Hepatic stellate cell (primary cell): ENCODE measurements at regions not wholly inside any gene's neighbourhood (a gene's known extent, or its start where the extent isn't known, plus 50 kb on each side); places are given as distances from the start of the nearest gene placed in this dataset.
"Not testable (repeated sequence)": the region's sequence is repeated elsewhere in the genome, so short reads cannot be mapped to it uniquely, and the experiment has no call there.

Source experiments
- DNase-seq: peaks from one replicate; pipeline ENCODE4 v3.0.0; 2011; ENCODE audit warnings: low spot score

DNA sequence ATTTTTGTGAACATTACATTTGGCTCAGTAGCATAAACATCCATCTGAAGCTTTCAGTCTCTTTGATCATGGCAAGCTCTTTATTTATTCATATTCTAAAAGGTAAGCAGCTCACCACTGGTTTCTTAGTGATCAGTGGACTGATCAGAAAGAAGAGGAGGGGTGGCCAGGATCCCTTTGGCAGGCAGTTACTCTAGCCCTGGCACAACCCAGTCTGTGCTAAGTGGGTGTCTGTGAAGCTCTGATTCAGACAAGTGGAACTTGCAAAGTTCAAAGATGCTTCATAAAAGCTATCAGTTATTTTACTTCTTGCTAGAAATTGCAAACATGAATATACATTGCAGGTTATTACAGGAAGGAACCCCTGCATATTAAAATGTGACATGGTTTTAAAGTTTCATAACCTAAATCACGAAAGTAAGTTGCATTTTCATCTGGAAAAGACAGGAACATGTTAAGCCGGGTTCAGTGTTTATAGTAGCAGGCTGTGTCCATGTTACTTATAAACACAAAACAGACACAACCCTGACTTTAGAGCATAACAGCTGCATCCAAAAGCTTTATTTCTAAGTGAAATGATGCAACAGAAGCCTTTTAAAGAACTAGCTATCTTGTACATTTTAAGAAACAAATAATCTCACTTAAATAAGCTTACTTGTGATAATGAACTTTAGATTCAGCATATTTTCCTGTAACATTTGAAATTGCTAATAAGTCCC, 785.3 kb downstream of the MCTP2 start:
- no peak for DNase-seq

GRCh38 chr15:95017666-95018328, 786.4 kb downstream of the MCTP2 start:
- no peak for DNase-seq

GRCh38 chr15:95018888-95019545, 787.7 kb downstream of the MCTP2 start:
- peak; percentile 17 for DNase-seq

DNA sequence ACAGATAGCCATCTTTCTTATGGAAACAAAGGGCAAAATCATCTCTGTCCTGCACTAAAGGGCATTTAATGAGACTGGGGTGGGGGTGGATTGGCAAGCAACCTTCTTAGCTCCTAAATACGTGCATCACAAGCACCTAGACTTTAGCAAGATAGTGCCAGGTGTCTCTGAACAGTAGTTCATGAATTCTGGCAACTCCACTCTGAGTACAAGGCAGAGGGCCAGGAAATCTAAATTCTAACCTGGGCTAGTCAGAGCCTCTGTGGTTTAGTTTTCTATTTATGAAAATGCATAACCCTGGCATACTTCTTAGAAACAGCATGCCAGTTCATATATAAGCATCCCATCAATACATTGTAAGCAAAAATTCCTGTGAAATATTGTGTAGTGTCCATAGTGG, 788.5 kb downstream of the MCTP2 start:
- DNase-seq, result no peak

- DNase-seq, result no peak
These were observed 790.5 kb downstream of the MCTP2 start for GRCh38 chr15:95021816-95022215.

GRCh38 chr15:95024351-95024750, 793.0 kb downstream of the MCTP2 start:
- peak; percentile 7 for DNase-seq

GRCh38 chr15:95025924-95026728, 794.8 kb downstream of the MCTP2 start:
- peak; percentile 40 for DNase-seq

GRCh38 chr15:95027981-95028380, 796.6 kb downstream of the MCTP2 start:
- DNase-seq, result no peak

GRCh38 chr15:95032156-95032555, 800.8 kb downstream of the MCTP2 start:
- no peak for DNase-seq

DNA sequence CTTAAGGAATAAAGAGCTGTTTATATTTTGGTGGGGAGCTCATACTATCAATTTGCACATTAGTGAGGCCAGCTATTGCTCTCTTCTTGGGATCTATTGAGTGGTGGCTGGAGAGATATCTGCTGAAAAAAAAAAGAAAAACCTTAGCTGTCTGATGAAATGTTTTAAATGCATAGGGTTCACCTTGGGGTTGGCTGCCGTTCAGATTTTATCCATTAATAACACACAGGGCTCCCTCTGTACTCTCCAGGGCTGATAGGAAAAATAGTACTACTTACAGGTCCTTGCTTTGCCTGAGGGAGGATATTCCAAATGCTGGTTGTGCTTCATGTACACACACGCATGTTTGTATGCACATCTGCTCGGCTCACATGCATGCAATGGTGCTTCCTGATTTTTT, 803.7 kb downstream of the MCTP2 start:
- no peak for DNase-seq

GRCh38 chr15:95041297-95041696, 809.9 kb downstream of the MCTP2 start:
- DNase-seq, result no peak

DNA sequence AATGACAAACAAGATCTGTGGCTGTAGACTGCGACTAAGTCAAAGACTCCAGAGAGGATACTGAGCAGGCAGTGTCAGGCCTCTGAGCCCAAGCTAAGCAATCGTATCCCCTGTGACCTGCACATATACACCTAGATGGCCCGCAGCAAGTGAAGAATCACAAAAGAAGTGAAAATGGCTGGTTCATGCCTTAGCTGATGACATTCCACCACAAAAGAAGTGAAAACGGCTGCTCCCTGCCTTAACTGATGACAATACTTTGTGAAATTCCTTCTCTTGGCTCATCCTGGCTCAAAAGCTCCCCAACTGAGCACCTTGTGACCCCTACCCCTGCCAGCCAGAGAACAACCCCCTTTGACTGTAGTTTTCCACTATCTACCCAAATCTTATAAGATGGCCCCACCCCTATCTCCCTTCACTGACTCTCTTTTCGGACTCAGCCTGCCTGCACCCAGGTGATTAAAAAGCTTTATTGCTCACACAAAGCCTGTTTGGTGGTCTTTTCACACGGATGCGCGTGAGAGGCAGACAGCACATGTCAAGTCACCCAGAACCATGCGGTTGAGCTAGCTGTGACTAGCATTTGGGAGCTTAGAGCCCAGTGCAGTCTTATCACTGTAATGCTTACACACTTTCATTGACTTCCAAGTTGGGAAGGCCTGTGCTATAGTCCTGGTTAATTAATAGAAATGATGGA, 812.0 kb downstream of the MCTP2 start:
- not testable (repeated sequence) for DNase-seq

DNA sequence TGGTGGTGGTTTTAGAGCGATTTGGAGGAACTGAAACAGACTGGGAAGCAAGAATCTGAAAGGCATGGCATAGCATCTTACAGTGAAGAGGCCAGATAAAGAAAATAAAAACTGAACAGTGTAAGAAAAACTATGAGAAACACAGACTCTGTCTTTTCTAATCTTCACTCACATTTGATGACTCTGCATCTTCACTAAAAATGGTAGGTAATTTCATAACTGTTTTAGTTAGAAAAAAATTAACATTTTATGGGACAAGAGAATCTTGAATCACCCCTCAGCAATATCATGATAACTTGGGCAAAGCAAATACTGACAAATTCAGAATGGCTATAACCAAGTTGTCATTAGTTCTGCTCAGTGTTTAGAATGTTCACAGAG, 812.6 kb downstream of the MCTP2 start:
- no peak for DNase-seq

- no peak for DNase-seq
These were observed 813.5 kb downstream of the MCTP2 start for GRCh38 chr15:95044745-95045417.

- DNase-seq, result no peak
These were observed 820.5 kb downstream of the MCTP2 start for GRCh38 chr15:95051861-95052260.

DNA sequence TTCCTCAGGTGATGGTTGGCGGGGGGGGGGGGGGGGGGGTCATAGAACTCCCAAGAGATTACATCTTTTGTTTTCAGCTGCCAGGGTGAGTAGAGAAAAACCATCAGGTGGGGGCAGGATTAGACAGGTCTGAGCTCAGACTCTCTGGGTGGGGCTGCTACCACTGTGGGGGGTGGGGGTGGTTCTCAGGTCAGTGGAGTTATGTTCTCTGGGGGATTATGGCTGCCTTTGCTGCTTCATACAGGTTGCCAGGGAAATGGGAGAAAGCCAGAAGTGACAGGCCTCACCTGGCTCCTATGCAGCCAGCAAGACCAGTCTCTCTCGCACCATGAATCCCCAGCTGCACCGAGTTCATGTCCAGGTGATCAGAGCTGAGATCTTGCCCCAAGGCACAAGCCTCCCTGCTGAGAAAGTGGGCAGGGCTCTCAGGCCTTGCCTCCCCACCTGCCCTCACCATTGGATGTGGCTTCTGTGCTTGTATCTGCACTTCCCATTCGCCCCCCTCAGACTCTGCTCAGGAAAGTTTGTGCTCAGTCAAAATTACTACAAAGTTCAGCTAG, 828.1 kb downstream of the MCTP2 start:
- DNase-seq, result no peak

DNA sequence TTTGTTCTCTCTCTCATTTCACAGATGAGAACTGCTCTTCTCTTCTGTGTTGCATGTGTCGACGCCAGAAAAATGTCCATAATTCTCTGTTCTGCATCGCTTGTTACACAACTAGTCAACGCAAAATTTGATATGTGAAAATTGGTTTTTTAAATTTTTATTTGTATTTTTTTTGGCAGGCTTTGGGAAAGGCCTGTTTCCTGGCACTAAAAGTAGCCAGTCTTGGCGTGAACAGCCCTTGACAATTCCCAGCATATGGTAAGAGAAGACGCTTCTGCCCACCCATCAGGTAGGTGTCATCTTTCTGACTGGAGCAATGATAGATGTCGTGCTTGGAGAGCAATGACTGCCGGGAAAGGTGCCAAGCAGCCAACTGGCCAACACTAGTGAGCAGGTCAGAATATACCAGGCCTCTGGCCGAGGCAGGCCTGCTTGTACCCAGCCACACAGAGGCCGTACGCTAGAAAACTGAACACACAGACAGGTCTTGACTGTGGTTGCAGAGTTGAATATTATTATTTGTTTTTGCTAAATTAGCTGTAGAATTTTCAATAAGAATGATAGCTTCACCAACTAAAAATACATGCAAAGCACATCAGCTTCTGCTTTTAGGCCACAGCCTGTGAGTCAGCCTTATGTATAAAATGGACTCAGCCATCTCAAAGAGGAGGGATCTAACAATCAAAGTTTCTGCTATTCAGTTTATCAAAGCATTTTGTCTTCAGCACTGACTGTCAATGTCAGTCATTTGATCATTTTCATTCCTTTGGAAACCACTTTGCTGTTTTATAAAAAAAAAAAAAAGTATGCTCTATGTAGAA, 837.5 kb downstream of the MCTP2 start:
- DNase-seq, result no peak

- DNase-seq, result no peak
These were observed 844.7 kb downstream of the MCTP2 start for GRCh38 chr15:95075792-95076677.

- DNase-seq, result no peak
These were observed 845.3 kb downstream of the MCTP2 start for GRCh38 chr15:95076678-95076990.
